D721Med (cell line): ENCODE measurements at regions not wholly inside any gene's neighbourhood (a gene's known extent, or its start where the extent isn't known, plus 50 kb on each side); places are given as distances from the start of the nearest gene placed in this dataset.

Source experiments
- DNase-seq: peaks from one replicate; pipeline ENCODE4 v3.0.0; 2011; ENCODE audit warnings: low spot score; ENCODE audit not compliant: insufficient read length
- FAIRE-seq: peaks from 2 replicates; lab custom pipeline; 2011; peaks lifted over from hg19 to GRCh38; lab: Jason Lieb, UNC
- CTCF ChIP-seq: IDR thresholded peaks from 2 replicates; pipeline ENCODE4 v1.5.1; 2012; ENCODE audit warnings: mild to moderate bottlenecking, control low read depth; ENCODE audit not compliant: insufficient read depth; ENCODE audit errors: missing control alignments

- no peak for DNase-seq
- TF ChIP-seq CTCF: no peak
- FAIRE-seq: no peak
Measured at GRCh38 chr1:220367833-220368232, 95.6 kb upstream of the RAB3GAP2 start.

DNA sequence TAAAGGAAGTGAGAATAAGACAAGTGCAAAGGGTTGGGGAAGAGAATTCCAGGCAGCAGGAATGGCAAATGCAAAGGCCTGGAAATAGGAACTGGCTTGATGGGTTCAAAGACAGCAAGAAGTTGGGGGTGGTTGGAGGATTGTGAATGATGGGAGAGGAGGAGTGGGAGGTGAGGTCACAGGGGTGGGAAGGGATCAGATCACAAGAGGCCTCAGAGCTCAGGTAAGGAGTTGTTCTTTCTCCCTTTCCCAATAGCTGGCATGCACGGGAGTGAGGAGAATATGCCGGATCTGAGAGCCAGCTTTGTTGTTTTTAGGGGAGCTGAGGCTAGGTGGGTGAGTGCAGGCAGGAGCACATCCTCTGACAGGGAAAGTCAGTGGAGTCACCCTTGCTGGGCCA lies 94.0 kb upstream of the RAB3GAP2 start:
- FAIRE-seq (no peak), DNase-seq (no peak)
- TF ChIP-seq CTCF: no peak

- no peak for TF ChIP-seq CTCF
- FAIRE-seq: peak; percentile 100
- DNase-seq: peak; percentile 54
Measured at GRCh38 chr1:220363196-220363837, 91.1 kb upstream of the RAB3GAP2 start.

DNA sequence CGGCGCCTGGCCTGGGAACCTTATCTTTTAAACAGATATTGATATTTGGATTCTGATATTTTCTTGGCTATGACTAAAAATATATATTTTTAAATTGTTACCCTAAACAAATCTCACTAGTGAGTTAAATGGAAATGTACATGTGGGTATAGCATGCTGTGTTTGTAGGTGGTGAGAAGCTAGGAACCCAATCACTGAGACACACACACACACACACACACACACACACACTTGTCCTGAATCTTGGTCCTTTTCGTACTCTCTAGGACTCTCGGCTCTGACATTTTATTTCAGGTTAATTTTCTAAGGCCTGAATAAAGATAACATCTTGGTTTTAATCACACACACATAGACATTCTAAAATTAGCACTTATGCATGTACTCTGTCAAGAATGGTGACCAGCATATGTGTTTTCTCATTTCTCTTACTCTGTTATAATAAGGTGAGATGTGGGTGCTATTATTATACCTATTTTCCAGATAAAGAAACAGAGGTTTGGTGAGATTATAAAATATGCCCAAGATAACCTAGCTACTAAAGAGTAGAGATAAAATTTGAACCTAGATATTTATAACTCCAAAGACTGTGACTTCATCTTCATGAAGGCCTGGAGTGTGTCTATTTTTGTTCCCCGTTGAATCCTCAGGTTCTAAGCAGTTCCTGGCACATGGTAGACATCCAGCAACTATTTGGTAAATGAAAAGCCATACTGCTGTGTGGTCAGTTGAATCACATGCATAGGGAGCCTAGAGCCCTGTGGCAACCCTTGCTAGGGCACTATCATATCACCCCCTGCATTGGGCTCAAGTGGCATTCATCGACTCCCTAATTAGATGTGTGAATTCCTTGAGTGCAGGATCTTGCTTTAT lies 85.0 kb upstream of the RAB3GAP2 start:
- DNase-seq (no peak), FAIRE-seq (no peak)
- no peak for TF ChIP-seq CTCF

DNA sequence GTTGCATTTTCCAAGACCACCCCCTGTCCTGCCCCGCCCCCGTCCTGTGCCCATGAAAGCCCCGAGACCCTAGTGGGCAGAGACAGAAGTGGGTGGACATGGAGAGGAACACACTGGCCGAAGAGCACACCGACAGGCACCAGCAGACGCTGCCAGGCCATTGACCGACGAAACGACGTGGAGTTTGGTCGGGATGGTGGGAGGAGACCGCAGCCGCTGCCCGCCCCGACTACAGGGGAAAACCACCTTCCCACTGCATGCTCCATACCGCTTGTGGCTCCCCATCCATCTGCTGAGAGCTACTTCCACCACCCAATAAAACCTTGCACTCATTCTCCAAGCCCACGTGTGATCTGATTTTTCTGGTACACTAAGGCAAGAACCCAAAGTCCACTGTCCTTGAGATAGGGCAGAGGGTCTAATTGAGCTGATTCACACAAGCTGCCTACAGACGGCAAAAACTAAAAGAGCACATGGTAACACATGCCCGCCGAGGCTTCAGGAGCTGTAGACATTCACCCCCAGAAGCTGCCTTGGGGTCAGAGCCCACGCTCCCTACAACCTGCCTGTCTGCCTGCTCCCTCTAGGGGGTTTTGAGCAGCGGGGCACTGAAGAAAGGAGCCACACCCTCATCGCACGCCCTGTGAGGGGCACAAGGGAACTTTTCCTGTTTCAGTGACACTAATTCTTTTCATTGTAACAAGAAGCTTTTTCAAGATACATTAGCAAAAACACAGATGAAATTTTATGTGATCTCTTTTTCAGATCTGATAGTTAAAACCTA lies 81.2 kb upstream of the RAB3GAP2 start:
- no peak for TF ChIP-seq CTCF
- DNase-seq: no peak
- FAIRE-seq: no peak

- FAIRE-seq (no peak), DNase-seq (no peak)
- no peak for TF ChIP-seq CTCF
Measured at GRCh38 chr1:220348211-220348610, 76.0 kb upstream of the RAB3GAP2 start.
